Hepatocyte (in vitro differentiated cells): ENCODE measurements at regions not wholly inside any gene's neighbourhood (a gene's known extent, or its start where the extent isn't known, plus 50 kb on each side); places are given as distances from the start of the nearest gene placed in this dataset.

Experiments
- CTCF ChIP-seq: fragments of 200-600 bp; sonication (generic); IDR thresholded peaks from 2 replicates; pipeline ENCODE4 v1.5.1; 2016; ENCODE audit warnings: antibody characterized with exemption, mild to moderate bottlenecking; ENCODE audit not compliant: poor library complexity
- EZH2 ChIP-seq: fragments of 200-600 bp; sonication (generic); IDR thresholded peaks from 2 replicates; pipeline ENCODE4 v1.6.1; 2016; ENCODE audit warnings: antibody characterized with exemption, mild to moderate bottlenecking, borderline replicate concordance
- EZH2phosphoT487 ChIP-seq: fragments of 200-600 bp; sonication (generic); IDR thresholded peaks from one replicate; pipeline ENCODE4 v1.6.1; 2018; ENCODE audit warnings: antibody characterized with exemption, mild to moderate bottlenecking, low read depth, moderate library complexity; ENCODE audit not compliant: unreplicated experiment, severe bottlenecking

- TF ChIP-seq CTCF (no peak), EZH2phosphoT487 (no peak), EZH2 (no peak)
These were observed 403.6 kb downstream of the UTRN start for GRCh38 chr6:144688713-144689112.
